HepG2 (cell line): ENCODE measurements at regions not wholly inside any gene's neighbourhood (a gene's known extent, or its start where the extent isn't known, plus 50 kb on each side); places are given as distances from the start of the nearest gene placed in this dataset.
"Not testable (repeated sequence)": the region's sequence is repeated elsewhere in the genome, so short reads cannot be mapped to it uniquely, and the experiment has no call there.

Experiments
- CTCF ChIP-seq: sonication (generic); formaldehyde crosslinking; IDR thresholded peaks from 2 replicates; pipeline ENCODE4 v1.5.0; 2020; ENCODE audit warnings: mild to moderate bottlenecking, missing genetic modification reagents, moderate library complexity
- EZH2 ChIP-seq: conservative IDR thresholded peaks from 2 replicates; pipeline ENCODE4 v1.6.1; 2012; ENCODE audit warnings: mild to moderate bottlenecking, low read depth, low read length, moderate library complexity
- NFYB ChIP-seq: sonication (generic); formaldehyde crosslinking; IDR thresholded peaks from 2 replicates; pipeline ENCODE4 v1.4.0; 2020; ENCODE audit warnings: missing genetic modification reagents
- PRDM4 ChIP-seq: sonication (generic); formaldehyde crosslinking; IDR thresholded peaks from 2 replicates; pipeline ENCODE4 v1.9.0; 2021; ENCODE audit warnings: missing genetic modification reagents, borderline replicate concordance
- RFX5 ChIP-seq: IDR thresholded peaks from 2 replicates; pipeline ENCODE4 v1.6.1; 2011; ENCODE audit warnings: low read depth, low read length, improper control_type of control experiment
- SIN3A ChIP-seq: IDR thresholded peaks from 2 replicates; pipeline ENCODE4 v1.6.1; 2011; ENCODE audit warnings: low read depth, mild to moderate bottlenecking, control low read depth, low read length, borderline replicate concordance
- ZIK1 ChIP-seq: sonication (generic); formaldehyde crosslinking; IDR thresholded peaks from 2 replicates; pipeline ENCODE4 v1.5.0; 2020; ENCODE audit warnings: mild to moderate bottlenecking, low read depth, missing genetic modification reagents, borderline replicate concordance
- ZNF180 ChIP-seq: sonication (generic); formaldehyde crosslinking; IDR thresholded peaks from 2 replicates; pipeline ENCODE4 v1.4.0; 2020; ENCODE audit warnings: low read depth, missing genetic modification reagents, borderline replicate concordance
- ZNF274 ChIP-seq: sonication (generic); formaldehyde crosslinking; IDR thresholded peaks from 2 replicates; pipeline ENCODE4 v1.5.1; 2020; ENCODE audit warnings: mild to moderate bottlenecking, missing genetic modification reagents
- ZSCAN20 ChIP-seq: sonication (generic); formaldehyde crosslinking; IDR thresholded peaks from 2 replicates; pipeline ENCODE4 v1.4.0; 2020; ENCODE audit warnings: missing genetic modification reagents, mild to moderate bottlenecking, borderline replicate concordance

- TF ChIP-seq ZSCAN20 (CRISPR knock-in tag); EZH2; SIN3A; ZNF274 (CRISPR knock-in tag); RFX5; ZNF180 (CRISPR knock-in tag); CTCF (CRISPR knock-in tag); PRDM4 (CRISPR knock-in tag); ZIK1 (CRISPR knock-in tag); NFYB (CRISPR knock-in tag): not testable (repeated sequence)
Observed at GRCh38 chr2:208687720-208688119, 281.1 kb downstream of the PTH2R start.
